ENCODE measurements at regions not wholly inside any gene's neighbourhood (a gene's known extent, or its start where the extent isn't known, plus 50 kb on each side); places are given as distances from the start of the nearest gene placed in this dataset.

DNA sequence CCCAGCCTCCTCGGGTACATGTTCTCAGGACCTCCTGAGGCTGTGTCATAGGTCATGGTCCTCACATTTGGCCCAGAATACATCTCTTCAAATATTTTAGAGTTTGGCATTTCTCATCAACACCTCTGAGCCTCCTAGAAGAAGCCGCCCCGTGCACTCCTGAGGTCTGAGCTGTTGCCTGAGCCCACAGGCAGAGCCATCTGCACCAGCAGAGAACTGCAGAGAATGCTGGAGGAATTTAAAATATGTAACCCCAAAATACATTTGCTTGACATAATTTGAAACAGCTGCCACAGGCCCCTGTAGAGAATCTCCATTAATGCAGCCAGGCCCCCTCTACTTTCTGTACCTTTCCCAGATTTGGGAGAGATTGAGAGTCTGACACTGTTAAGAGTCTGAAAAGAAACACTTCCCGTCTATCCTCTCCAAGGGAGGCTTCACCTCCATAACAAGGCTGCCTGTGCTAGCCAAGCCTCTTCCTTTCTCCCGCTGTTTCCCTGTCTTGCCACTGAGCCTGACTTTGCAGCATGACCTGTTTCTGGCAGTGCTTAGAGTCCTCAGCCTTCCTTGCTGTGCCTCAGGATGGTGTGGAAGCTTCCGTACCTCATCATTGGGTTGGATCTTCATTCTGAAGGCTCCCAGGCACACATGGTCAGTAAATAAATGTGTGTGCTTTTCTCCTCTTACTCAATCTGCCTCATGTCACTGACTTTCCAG is 95.4 kb upstream of the SFSWAP start:
- no peak for DNase-seq (ENCODE audit: low spot score)
- in situ Hi-C loops (cut with MboI; ENCODE audit: low sequenced_read_pairs, unreplicated experiment) = no loop called here
- TF ChIP-seq, protein P1, sequence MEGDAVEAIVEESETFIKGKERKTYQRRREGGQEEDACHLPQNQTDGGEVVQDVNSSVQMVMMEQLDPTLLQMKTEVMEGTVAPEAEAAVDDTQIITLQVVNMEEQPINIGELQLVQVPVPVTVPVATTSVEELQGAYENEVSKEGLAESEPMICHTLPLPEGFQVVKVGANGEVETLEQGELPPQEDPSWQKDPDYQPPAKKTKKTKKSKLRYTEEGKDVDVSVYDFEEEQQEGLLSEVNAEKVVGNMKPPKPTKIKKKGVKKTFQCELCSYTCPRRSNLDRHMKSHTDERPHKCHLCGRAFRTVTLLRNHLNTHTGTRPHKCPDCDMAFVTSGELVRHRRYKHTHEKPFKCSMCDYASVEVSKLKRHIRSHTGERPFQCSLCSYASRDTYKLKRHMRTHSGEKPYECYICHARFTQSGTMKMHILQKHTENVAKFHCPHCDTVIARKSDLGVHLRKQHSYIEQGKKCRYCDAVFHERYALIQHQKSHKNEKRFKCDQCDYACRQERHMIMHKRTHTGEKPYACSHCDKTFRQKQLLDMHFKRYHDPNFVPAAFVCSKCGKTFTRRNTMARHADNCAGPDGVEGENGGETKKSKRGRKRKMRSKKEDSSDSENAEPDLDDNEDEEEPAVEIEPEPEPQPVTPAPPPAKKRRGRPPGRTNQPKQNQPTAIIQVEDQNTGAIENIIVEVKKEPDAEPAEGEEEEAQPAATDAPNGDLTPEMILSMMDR (IDR thresholded peaks at IDR 0.05; ENCODE audit: borderline replicate concordance, control extremely low read depth, extremely low read depth, insufficient read depth, missing control alignments) = no peak

DNA sequence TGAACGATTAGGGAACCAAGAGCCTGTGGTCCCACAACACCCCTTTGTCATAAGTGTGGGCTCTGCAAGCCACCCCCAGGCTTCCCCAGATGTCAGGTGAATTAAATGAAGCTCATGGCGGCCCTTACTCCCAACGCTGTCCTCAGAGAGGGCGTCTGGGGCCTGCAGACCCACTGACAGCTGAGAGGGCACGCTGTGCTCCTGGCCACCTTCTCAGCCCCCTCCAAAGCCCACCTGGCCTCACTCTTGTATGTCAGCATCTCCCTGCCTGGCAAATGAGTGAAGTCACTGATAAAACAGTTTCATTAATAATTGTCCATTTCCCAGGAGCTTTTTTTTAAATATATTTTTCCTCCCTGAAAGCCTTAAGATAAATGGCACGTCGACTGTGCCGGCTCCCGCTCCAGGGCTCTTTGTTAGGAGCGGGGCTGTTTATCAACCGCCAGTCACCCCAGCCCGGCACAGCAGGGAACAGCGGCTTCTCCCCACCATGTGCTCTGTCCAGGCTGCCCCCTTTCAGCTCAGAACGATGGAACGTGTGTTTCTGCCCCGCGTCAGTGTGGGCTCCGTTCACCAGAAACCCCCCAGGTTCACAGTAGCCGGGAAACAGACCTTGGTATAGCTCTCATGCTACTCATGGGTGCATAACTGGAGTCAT is 94.7 kb upstream of the SFSWAP start:
- TF ChIP-seq, protein P1 (IDR thresholded peaks at IDR 0.05; ENCODE audit: borderline replicate concordance, control extremely low read depth, extremely low read depth, insufficient read depth, missing control alignments) = no peak
- no peak for DNase-seq (ENCODE audit: low spot score)
- in situ Hi-C loops (cut with MboI; ENCODE audit: low sequenced_read_pairs, unreplicated experiment) = no loop called here

GRCh38 chr12:131616738-131617137 is 94.2 kb upstream of the SFSWAP start:
- TF ChIP-seq, protein P1 (IDR thresholded peaks at IDR 0.05; ENCODE audit: borderline replicate concordance, control extremely low read depth, extremely low read depth, insufficient read depth, missing control alignments) = no peak
- in situ Hi-C loops (cut with MboI; ENCODE audit: low sequenced_read_pairs, unreplicated experiment) = no loop called here
- DNase-seq (ENCODE audit: low spot score) = no peak

DNA sequence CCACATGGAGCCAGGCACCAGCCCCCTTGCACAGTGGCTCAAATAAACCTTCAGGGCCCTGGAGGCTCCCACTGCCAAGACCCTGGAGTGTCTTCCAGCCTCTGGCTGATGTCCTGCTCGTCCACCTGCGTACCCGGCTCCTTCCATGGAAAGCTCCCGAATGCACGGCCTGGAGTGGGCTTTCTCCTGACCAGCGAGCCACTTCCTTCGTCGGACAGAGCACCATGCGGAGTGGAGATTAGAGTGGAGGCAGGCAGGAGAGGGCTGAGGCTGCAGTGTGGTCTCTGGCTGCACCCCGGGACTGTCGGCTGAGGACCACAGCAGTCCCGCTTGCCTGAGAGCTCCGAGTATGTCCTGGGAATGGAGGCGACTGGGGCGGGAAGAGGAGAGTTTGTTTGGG is 93.7 kb upstream of the SFSWAP start:
- DNase-seq (ENCODE audit: low spot score) = no peak
- TF ChIP-seq, protein P1 (IDR thresholded peaks at IDR 0.05; ENCODE audit: borderline replicate concordance, control extremely low read depth, extremely low read depth, insufficient read depth, missing control alignments) = no peak
- in situ Hi-C loops (cut with MboI; ENCODE audit: low sequenced_read_pairs, unreplicated experiment) = no loop called here

DNA sequence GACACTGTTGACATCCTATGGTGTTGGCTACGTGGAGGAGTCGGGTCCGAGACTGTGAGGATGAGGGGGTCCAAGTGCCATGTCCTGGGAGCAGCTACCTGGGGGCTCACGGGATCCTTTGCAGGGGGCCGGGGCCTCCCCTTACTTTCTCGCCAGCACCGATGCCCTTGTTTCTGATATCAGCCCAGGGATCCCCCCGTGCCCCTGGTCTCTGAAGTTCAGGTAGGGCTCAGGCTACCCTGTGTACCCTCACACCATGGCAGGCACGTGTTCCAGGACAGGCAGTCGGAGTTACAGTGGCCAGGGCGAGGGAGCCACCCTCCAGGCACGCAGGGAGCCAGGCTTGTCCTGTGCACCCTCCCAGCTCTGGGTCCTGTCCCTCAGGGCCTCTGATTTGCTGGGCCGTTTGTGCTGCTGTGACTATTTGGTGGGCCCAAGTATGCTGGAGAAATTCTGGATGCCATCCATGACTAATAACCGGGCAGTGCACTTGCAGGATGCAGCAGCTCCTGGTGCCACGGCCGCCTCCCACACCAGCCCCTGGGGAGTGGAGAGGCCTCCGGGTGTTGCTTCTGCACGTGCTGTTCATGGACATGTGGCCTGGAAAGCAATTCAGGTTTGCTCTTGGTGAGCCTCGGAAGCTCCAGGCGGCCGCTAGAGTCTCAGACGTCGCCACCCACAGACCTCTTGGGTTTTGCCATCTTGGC is 93.1 kb upstream of the SFSWAP start:
- in situ Hi-C loops (cut with MboI; ENCODE audit: low sequenced_read_pairs, unreplicated experiment) = no loop called here
- DNase-seq (ENCODE audit: low spot score) = no peak
- TF ChIP-seq, protein P1 (IDR thresholded peaks at IDR 0.05; ENCODE audit: borderline replicate concordance, control extremely low read depth, extremely low read depth, insufficient read depth, missing control alignments) = no peak

DNA sequence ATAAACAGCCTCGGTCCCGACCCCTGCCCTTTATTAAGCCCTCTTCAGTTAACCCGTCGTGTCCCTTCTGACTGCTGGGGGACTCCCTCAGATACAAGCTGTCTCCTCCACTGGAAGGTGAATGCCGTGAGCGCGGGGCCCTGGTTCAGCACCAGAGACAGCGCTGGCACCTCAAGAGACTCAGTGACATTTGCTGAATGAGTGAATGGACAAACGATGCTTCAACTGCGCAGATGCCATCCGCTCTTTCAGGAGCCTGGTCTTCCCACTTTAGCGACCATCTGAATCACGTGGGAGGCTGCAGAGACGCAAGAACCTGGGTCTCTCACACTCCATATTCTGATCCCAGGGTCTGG is 92.6 kb upstream of the SFSWAP start:
- DNase-seq (ENCODE audit: low spot score) = no peak
- in situ Hi-C loops (cut with MboI; ENCODE audit: low sequenced_read_pairs, unreplicated experiment) = no loop called here
- TF ChIP-seq, protein P1 (IDR thresholded peaks at IDR 0.05; ENCODE audit: borderline replicate concordance, control extremely low read depth, extremely low read depth, insufficient read depth, missing control alignments) = no peak

All from GM13976 (cell line).